ENCODE measurements at regions not wholly inside any gene's neighbourhood (a gene's known extent, or its start where the extent isn't known, plus 50 kb on each side); places are given as distances from the start of the nearest gene placed in this dataset.

DNA sequence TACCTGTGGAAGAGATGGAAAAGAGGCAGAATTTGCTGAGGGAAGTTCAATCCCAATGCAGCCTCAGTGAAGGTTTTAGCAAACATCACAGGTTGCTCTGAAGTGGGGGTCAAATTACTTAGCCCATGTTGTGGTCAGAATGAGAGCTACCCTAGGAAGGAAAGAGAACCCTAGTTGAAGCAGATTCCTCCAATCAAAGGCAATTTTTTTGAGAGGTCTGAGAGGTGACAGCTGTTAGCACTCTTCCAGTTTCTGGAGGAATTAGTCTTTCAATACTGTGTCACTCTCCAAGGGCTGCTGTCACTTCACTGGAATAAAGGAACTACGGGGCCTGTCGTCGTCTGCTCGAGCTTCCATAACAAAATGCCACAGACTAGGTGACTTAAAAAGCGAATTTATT, 584.2 kb upstream of the DPPA4 start:
- TF ChIP-seq POLR2A (IDR thresholded peaks at IDR 0.05; ENCODE audit: low read length) (no peak), GATA1 (IDR thresholded peaks at IDR 0.05; ENCODE audit: low read depth, low read length) (no peak)

Data from erythroblast (primary cell).